GM12878 (cell line): ENCODE measurements at regions not wholly inside any gene's neighbourhood (a gene's known extent, or its start where the extent isn't known, plus 50 kb on each side); places are given as distances from the start of the nearest gene placed in this dataset.

Source experiments
- ATF3 ChIP-seq: IDR thresholded peaks from 2 replicates; pipeline ENCODE4 v1.6.1; 2011; ENCODE audit warnings: low read depth, mild to moderate bottlenecking, low read length, moderate library complexity, borderline replicate concordance; ENCODE audit errors: extremely low read depth
- CREB1 ChIP-seq: IDR thresholded peaks from 2 replicates; pipeline ENCODE4 v1.6.1; 2012; ENCODE audit warnings: low read depth, mild to moderate bottlenecking, inconsistent platforms
- CTCF ChIP-seq, 3 experiments: IDR thresholded peaks in 2 of 3; conservative IDR thresholded peaks in 1 of 3; 2 replicates each; pipeline ENCODE4 v1.5.1; 2011; ENCODE audit warnings: low read depth in 3 of 3, low read length in 3 of 3, mild to moderate bottlenecking in 3 of 3, control low read depth in 2 of 3, moderate library complexity in 2 of 3, inconsistent platforms in 1 of 3, mixed read lengths in 1 of 3; ENCODE audit not compliant: control insufficient read depth in 2 of 3, insufficient read depth in 1 of 3; ENCODE audit errors: extremely low read depth in 1 of 3
- MAX ChIP-seq: IDR thresholded peaks from 2 replicates; pipeline ENCODE4 v1.6.1; 2012; ENCODE audit warnings: low read depth, low read length, improper control_type of control experiment
- RCOR1 ChIP-seq: conservative IDR thresholded peaks from 2 replicates; pipeline ENCODE4 v1.6.1; 2012; ENCODE audit warnings: low read depth, low read length, improper control_type of control experiment
- REST ChIP-seq: IDR thresholded peaks from 2 replicates; pipeline ENCODE4 v1.6.1; 2012; ENCODE audit warnings: mild to moderate bottlenecking, low read depth, low read length
- SREBF1 ChIP-seq: IDR thresholded peaks from 2 replicates; pipeline ENCODE4 v1.6.1; 2012; ENCODE audit warnings: mild to moderate bottlenecking, low read length
- SUZ12 ChIP-seq: fragments of 200-600 bp; sonication (generic); IDR thresholded peaks from one replicate; pipeline ENCODE4 v1.6.1; 2018; ENCODE audit warnings: antibody characterized with exemption, mild to moderate bottlenecking; ENCODE audit not compliant: unreplicated experiment
- WRNIP1 ChIP-seq: IDR thresholded peaks from 2 replicates; pipeline ENCODE4 v1.6.1; 2011; ENCODE audit warnings: low read depth, low read length, improper control_type of control experiment, borderline replicate concordance
- YY1 ChIP-seq: IDR thresholded peaks from 2 replicates; pipeline ENCODE4 v1.6.1; 2011; ENCODE audit warnings: low read depth, mild to moderate bottlenecking, low read length
- ZBTB11 ChIP-seq: fragments of 450-650 bp; formaldehyde crosslinking; IDR thresholded peaks from 2 replicates; pipeline ENCODE4 v1.5.0; 2022; ENCODE audit warnings: mild to moderate bottlenecking, missing genetic modification characterization

GRCh38 chr6:169084067-169084466, 169.6 kb downstream of the THBS2 start:
- TF ChIP-seq WRNIP1 (no peak), CREB1 (no peak), CTCF (IDR thresholded peaks at IDR 0.05 in 2 of 3, conservative IDR thresholded peaks at IDR 0.05 in 1 of 3; ENCODE audit: control insufficient read depth in 2 of 3, extremely low read depth in 1 of 3, insufficient read depth in 1 of 3, low read depth in 3 of 3, low read length in 3 of 3) (no peak), ATF3 (no peak), REST (no peak), ZBTB11 (CRISPR knock-in tag) (no peak), MAX (no peak), YY1 (no peak), RCOR1 (no peak), SUZ12 (no peak), SREBF1 (no peak)
